K562 (cell line): ENCODE measurements at regions not wholly inside any gene's neighbourhood (a gene's known extent, or its start where the extent isn't known, plus 50 kb on each side); places are given as distances from the start of the nearest gene placed in this dataset.

Experiments used
- ATAC-seq: fragments of 200-7000 bp; cut with Tn5 transposase; 3 replicates; pipeline ENCODE4 v1.9.1; 2020; ENCODE audit warnings: moderate library complexity
- BruUV-seq: library from RNA; stranded (reverse); fragments of 400-500 nt; replicated peaks from 2 replicates; lab custom pipeline; 2021; lab: Mats Ljungman, UMichigan
- CTCF ChIA-PET: fragments of 300-600 bp; formaldehyde crosslinking; extraction: SDS; loops from one replicate; lab custom pipeline; 2021; ENCODE audit warnings: low intra/inter-chr PET ratio; lab: Yijun Ruan, JAX
- POLR2A ChIA-PET: fragments of 300-600, 350-650 bp; sonication (Branson Sonifier 250); formaldehyde crosslinking; extraction: SDS; loops from one replicate; lab custom pipeline; 2021; ENCODE audit warnings: antibody characterized with exemption, inconsistent platforms; lab: Yijun Ruan, JAX
- DNase-seq, 4 experiments: peaks; one replicate each; pipeline versions ENCODE4 v3.0.0 to v3.0.0-alpha.2; 2011 to 2018; ENCODE audit warnings: low spot score in 3 of 4, mixed read lengths in 3 of 4; ENCODE audit errors: extremely low read depth in 1 of 4
- FAIRE-seq: peaks from 2 replicates; lab custom pipeline; 2011; peaks lifted over from hg19 to GRCh38; lab: Jason Lieb, UNC
- H2AFZ ChIP-seq: 2 replicates; pipeline ENCODE4 v1.6.0; 2011; ENCODE audit warnings: low read depth, low read length, control low read depth, inconsistent platforms
- H3K27ac ChIP-seq: fragments of 200-600 bp; 3 replicates; pipeline ENCODE4 v1.8.0; 2011; ENCODE audit warnings: low read depth, mild to moderate bottlenecking, control low read depth, inconsistent platforms, low read length, moderate library complexity, mixed read lengths; ENCODE audit errors: extremely low read depth
- H3K27me3 ChIP-seq, 2 experiments: fragments of 300-600 bp in 1 of 2; 2 replicates in 1 of 2; 3 replicates in 1 of 2; pipeline versions ENCODE4 v1.6.0 to v1.8.0; 2011; ENCODE audit warnings: inconsistent platforms in 2 of 2, low read length in 2 of 2, mild to moderate bottlenecking in 1 of 2, mixed read lengths in 1 of 2, moderate library complexity in 1 of 2; ENCODE audit not compliant: control insufficient read depth in 2 of 2, insufficient read depth in 2 of 2
- H3K36me3 ChIP-seq: fragments of 300-600 bp; 3 replicates; pipeline ENCODE4 v1.8.0; 2011; ENCODE audit warnings: mild to moderate bottlenecking, low read length, inconsistent platforms; ENCODE audit not compliant: control insufficient read depth, insufficient read depth
- H3K4me1 ChIP-seq, 2 experiments: fragments of 200-600 bp in 1 of 2; replicated peaks in 1 of 2; 2 replicates in 1 of 2; 3 replicates in 1 of 2; pipeline versions ENCODE4 v1.5.1 to v1.8.0; 2011; ENCODE audit warnings: inconsistent platforms in 2 of 2, low read length in 2 of 2, mild to moderate bottlenecking in 1 of 2, mixed read lengths in 1 of 2, moderate library complexity in 1 of 2; ENCODE audit not compliant: control insufficient read depth in 2 of 2, insufficient read depth in 2 of 2
- H3K4me2 ChIP-seq: 2 replicates; pipeline ENCODE4 v1.6.1; 2011; ENCODE audit warnings: low read length, control low read depth, inconsistent platforms, mixed read lengths; ENCODE audit not compliant: insufficient read depth
- H3K4me3 ChIP-seq: fragments of 200-600 bp; sonication (generic), shearing (Covaris generic); 2 replicates; pipeline ENCODE4 v1.5.1; 2016; ENCODE audit warnings: control low read depth, inconsistent platforms
- H3K79me2 ChIP-seq: fragments of 200-600 bp; 3 replicates; pipeline ENCODE4 v1.8.0; 2011; ENCODE audit warnings: low read length, inconsistent platforms; ENCODE audit not compliant: control insufficient read depth, insufficient read depth
- H3K9ac ChIP-seq, 2 experiments: 2 replicates each; pipeline versions ENCODE4 v1.6.0 to v1.6.1; 2011; ENCODE audit warnings: low read depth in 2 of 2, low read length in 2 of 2, control low read depth in 1 of 2, inconsistent platforms in 1 of 2, mild to moderate bottlenecking in 1 of 2, mixed read lengths in 1 of 2; ENCODE audit not compliant: insufficient read depth in 1 of 2
- H3K9me1 ChIP-seq: one replicate; pipeline ENCODE4 v1.6.0; 2011; ENCODE audit warnings: inconsistent platforms, mild to moderate bottlenecking, low read length, moderate library complexity; ENCODE audit not compliant: control insufficient read depth, insufficient read depth
- H3K9me3 ChIP-seq: replicated peaks from 2 replicates; pipeline ENCODE4 v1.5.1; 2011; ENCODE audit warnings: low read depth, low read length, inconsistent platforms; ENCODE audit not compliant: control insufficient read depth, insufficient read depth
- H4K20me1 ChIP-seq: replicated peaks from 2 replicates; pipeline ENCODE4 v1.6.1; 2011; ENCODE audit warnings: low read length, inconsistent platforms, mixed read lengths; ENCODE audit not compliant: control insufficient read depth, insufficient read depth
- ARHGAP35 ChIP-seq: fragments of 450-650 bp; IDR thresholded peaks from 2 replicates; pipeline ENCODE4 v1.6.1; 2018; ENCODE audit not compliant: partially characterized antibody
- ETS2 ChIP-seq: IDR thresholded peaks from 2 replicates; pipeline ENCODE4 v1.6.1; 2016; ENCODE audit warnings: borderline replicate concordance, missing genetic modification characterization, mild to moderate bottlenecking, moderate library complexity, missing compliant biosample characterization; ENCODE audit not compliant: poor library complexity, severe bottlenecking
- NONO ChIP-seq, 2 experiments: fragments of 200-400 bp in 1 of 2; fragments of 450-650 bp in 1 of 2; formaldehyde crosslinking in 1 of 2; IDR thresholded peaks; 2 replicates each; pipeline ENCODE4 v1.6.1; 2017; ENCODE audit warnings: low read depth in 2 of 2, mild to moderate bottlenecking in 2 of 2, moderate library complexity in 2 of 2, low read length in 1 of 2
- RFX1 ChIP-seq: fragments of 450-650 bp; IDR thresholded peaks from 2 replicates; pipeline ENCODE4 v1.6.1; 2016; ENCODE audit warnings: mild to moderate bottlenecking, moderate library complexity
- WGBS: fragments of 100-300 bp; shearing (Covaris generic); methylation state at CpG from one replicate; pipeline ENCODE4 v1.1.6; 2016; ENCODE audit warnings: low coverage, mixed read lengths; ENCODE audit not compliant: insufficient coverage; ENCODE audit errors: missing lambda C conversion rate; 5-methylcytosine and 5-hydroxymethylcytosine counted together
- in situ Hi-C: fragments of 300-500 bp; cut with MboI; formaldehyde crosslinking; loops from 4 replicates; pipeline ENCODE4 v1.15.0; 2018; ENCODE audit warnings: inconsistent platforms, mixed read lengths
- intact Hi-C: fragments of 100-400 bp; cut with micrococcal nuclease; formaldehyde crosslinking; loops from 2 replicates; pipeline ENCODE4 v1.14.2; 2022

DNA sequence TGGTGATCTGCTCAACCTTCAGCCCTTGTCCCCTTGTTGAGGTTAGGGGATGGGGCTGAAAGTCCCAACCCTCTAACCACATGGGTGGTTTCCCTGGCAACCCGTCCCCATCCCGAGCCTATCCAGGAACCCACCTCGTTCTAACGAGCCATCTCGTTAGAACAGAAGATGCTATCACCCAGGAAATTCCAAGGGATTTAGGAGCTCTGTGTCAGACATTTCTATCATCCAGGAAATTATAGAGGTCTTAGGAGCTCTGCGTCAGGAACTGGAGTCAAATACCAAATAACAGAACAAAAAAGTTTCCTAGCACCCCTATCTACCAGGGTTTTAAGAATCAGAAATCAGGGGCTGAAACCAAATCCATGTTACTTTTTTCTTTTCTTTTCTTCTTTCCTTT lies 90.3 kb upstream of the LCLAT1 start:
- no peaks in the 10 kb centered on the region for H3K79me2 ChIP-seq
- ATAC-seq (no peak), DNase-seq (no peak), FAIRE-seq (no peak)
- no peak overlapping the region for H3K4me2 ChIP-seq
- in situ Hi-C loops (no loop called here), intact Hi-C loops (no loop called here)
- ChIA-PET POLR2A (interaction anchor here (0.6 to 0.7 kb wide), 3 partner anchors 104 to 330 kb away, joined by 3 to 5 read pairs (median 3); no protein-coding TSS in a partner anchor), CTCF (no interaction called here)
- no peaks in the 10 kb centered on the region for H3K9me1 ChIP-seq
- no peak overlapping the region for H3K4me3 ChIP-seq
- peaks cover 18 to 55% of the 10 kb centered on the region in 2 experiments; a peak in 4 of 5 replicates for H3K27me3 ChIP-seq
- 0 out of 2 replicates have a peak, but pooled peaks cover 2% of the 10 kb centered on the region for H4K20me1 ChIP-seq
- no peak overlapping the region for H3K27ac ChIP-seq
- TF ChIP-seq RFX1 (peak; percentile 13; the same call in 1 of the 2 replicates), NONO (IDR thresholded peaks at IDR 0.05; ENCODE audit: low read depth in 2 of 2, low read length in 1 of 2) (no peak), ETS2 (no peak)
- no peaks in the 10 kb centered on the region for H3K36me3 ChIP-seq
- no peak overlapping the region for H3K9ac ChIP-seq
- H3K9me3 ChIP-seq: no peaks in the 10 kb centered on the region
- H2AFZ ChIP-seq: no peak overlapping the region
- peaks cover 0 to 5% of the 10 kb centered on the region in 2 experiments; a peak in 2 of 5 replicates for H3K4me1 ChIP-seq
- BruUV-seq: no TSS peak
- 0% methylated on average over 5 of the region's 6 CpGs for WGBS

- no peak for ATAC-seq
Observed at GRCh38 chr2:30358351-30358750, 88.7 kb upstream of the LCLAT1 start.

More at GRCh38 chr2:30358351-30358750, 88.7 kb upstream of the LCLAT1 start:
- H4K20me1 ChIP-seq: no peaks in the 10 kb centered on the region
- in situ Hi-C loops (no loop called here), intact Hi-C loops (no loop called here)
- FAIRE-seq (no peak), DNase-seq (no peak)
- no peak overlapping the region for H3K4me2 ChIP-seq
- no peak overlapping the region for H2AFZ ChIP-seq
- H3K27me3 ChIP-seq: peaks cover 28 to 57% of the 10 kb centered on the region in 2 experiments
- CTCF ChIA-PET: no interaction called here
- no peak overlapping the region for H3K4me3 ChIP-seq
- no peak overlapping the region for H3K27ac ChIP-seq
- 0% methylated on average over 5 of the region's 5 CpGs for WGBS
- H3K36me3 ChIP-seq: no peaks in the 10 kb centered on the region
- H3K9me3 ChIP-seq: no peaks in the 10 kb centered on the region
- no peak overlapping the region for H3K9ac ChIP-seq
- H3K79me2 ChIP-seq: no peaks in the 10 kb centered on the region
- H3K4me1 ChIP-seq: peaks cover 0 to 5% of the 10 kb centered on the region in 2 experiments; a peak in 2 of 5 replicates
- BruUV-seq: no TSS peak
- POLR2A ChIA-PET: interaction anchor here (0.6 kb wide), 2 partner anchors 11 to 244 kb away, joined by 3 read pairs; no protein-coding TSS in a partner anchor
- H3K9me1 ChIP-seq: no peaks in the 10 kb centered on the region
- TF ChIP-seq ARHGAP35: no peak
